Fibroblast of skin of right biceps (primary cell): ENCODE measurements at regions not wholly inside any gene's neighbourhood (a gene's known extent, or its start where the extent isn't known, plus 50 kb on each side); places are given as distances from the start of the nearest gene placed in this dataset.
"Not testable (repeated sequence)": the region's sequence is repeated elsewhere in the genome, so short reads cannot be mapped to it uniquely, and the experiment has no call there.

Experiments
- DNase-seq: peaks from one replicate; pipeline ENCODE4 v3.0.0-alpha.2; 2013

DNA sequence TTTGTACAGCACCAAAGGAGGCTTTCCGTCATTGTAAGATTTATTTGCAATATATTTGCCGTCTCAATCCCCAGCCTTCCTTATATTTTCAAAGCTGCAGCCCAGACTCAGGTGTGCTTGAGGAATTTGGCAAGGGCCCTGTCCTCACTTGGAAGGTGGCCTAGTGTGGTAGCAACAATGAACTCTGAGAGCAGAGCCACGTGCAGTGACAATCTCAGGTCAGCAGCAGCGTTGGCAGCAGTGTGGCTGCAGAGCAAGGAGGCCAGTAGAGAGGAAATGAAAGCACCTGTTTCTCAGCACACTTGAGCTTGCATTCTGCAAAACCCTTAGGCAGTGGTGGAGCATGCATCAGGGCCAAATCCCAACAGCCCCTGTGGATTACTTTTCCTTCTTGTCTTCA, 613.5 kb downstream of the RBFOX1 start:
- no peak for DNase-seq

DNA sequence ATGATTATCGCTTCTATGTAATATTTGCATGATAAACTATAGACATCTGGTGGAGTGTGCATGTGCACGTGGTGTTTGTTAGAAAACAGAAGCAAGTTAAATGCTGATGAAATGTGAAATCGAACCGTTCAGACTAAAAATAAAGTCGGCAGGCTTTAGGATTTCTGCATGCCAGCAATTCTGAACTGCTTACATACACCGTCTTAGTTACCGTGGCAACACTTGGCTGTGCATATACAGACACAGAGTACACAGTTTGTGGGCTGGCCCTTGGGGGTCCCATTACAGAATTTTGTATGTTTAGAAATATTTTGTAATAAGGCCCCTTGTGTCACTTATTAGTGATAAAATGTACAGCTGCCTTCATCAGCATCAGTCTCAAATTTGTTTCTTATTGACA, 605.5 kb downstream of the RBFOX1 start:
- DNase-seq, result no peak

DNA sequence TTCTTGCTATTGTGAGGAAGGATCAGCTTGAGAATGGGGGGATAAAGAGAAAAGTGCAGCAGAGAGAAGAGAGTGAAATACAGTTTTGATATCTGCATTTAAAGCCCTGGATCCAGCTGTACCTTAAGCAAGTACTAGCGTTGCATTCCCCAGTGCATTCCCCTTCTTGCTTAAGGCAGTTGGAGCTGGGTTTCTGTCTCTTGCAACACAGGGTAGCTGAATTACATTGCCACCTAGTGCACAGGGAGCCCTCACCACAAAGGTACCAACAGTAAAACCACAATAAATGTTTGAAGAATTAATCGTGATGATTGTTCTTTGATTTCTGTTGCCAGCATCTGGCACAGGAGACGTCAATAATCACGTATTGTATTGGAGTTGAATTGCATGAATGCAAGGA, 588.7 kb downstream of the RBFOX1 start:
- DNase-seq, result no peak

DNA sequence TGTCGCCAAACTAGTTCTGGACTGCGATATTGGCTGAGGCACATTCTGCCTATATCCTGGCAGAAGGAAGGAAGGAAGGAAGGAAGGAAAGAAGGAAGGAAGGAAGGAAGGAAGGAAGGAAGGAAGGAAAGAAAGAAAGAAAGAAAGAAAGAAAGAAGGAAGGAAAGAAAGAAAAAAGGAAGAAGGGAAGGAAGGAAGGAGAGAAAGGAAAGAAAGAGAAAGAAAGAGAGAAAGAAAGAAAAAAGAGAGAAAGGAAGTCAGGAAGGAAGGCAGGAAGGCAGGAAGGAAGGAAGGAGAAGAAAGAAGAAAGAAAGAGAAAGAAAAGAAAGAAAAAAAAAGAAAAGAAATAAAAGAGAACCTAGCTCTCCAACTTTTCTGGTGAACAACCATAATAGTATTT, 587.1 kb downstream of the RBFOX1 start:
- DNase-seq, result no peak

DNA sequence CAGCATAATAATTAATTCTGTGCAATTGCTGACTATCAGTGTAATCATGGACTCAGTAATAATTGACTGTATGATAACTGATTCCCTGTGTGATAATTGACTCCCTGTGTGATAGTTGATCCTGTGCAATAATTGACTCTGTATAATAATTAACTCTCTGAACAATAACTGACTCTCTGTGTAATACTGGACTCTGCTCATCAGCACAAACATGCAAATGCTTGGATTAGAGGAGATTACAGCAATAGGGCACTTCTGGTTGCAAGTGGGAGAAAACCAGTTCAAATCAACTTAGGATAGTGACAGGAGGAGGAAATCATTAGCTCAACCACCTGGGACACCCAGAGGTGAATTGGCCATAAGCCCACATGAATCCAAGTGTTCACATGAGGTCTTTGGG, 582.1 kb downstream of the RBFOX1 start:
- no peak for DNase-seq

DNA sequence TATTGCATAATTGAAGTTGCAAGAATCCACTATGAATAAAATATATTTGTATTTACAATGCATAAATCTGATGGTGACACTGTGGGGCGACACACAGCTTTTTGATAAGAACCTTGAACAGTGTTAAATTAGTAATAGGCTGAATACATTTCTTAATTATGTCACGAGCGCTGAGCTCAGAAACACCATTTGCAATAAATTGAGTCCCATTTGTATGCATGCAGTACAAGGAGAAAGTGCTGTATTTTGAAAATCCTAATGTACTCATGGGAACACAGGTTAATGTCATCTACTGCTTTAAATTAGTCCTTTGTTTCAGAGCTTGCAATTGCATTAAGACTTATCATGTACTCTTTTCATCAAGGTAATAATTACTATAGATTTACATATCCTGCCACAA, 579.5 kb downstream of the RBFOX1 start:
- no peak for DNase-seq

DNA sequence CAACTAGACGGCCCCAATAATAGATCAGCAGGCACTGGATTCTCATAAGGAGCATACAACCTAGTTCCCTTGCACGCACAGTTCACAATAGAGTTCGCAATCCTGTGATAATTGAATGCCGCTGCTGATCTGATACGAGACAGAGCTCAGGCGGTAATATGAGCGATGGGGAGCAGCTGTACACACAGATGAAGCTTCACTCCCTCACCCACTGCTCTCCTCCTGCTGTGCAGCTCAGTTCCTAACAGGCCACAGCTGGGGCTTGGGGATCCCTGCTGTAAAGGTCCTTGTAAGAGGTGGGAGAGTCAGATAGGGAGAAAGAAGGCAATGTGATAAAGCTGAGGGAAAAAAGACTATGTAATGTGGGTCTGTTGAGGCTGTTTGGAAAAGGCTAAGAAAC, 577.5 kb downstream of the RBFOX1 start:
- DNase-seq, result no peak

DNA sequence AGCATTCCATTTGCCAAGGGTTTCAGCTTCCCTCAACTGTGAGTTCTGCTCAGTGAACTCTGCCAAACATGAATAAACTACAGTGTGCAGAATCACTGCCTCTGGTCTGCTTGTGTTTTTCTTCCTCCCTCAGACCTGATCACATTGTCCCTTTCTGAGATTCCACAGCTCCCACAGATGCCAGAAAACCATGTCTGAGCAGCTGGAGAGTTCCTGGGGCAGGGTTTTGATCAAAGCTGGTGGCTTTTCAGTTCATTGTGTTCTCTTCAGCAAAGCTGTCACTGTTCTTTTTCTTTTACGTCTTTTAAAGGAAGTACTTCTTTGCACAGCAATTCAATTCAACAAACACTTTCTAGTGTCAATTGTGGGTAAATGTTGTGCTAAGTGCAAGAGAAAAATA, 555.8 kb downstream of the RBFOX1 start:
- no peak for DNase-seq

DNA sequence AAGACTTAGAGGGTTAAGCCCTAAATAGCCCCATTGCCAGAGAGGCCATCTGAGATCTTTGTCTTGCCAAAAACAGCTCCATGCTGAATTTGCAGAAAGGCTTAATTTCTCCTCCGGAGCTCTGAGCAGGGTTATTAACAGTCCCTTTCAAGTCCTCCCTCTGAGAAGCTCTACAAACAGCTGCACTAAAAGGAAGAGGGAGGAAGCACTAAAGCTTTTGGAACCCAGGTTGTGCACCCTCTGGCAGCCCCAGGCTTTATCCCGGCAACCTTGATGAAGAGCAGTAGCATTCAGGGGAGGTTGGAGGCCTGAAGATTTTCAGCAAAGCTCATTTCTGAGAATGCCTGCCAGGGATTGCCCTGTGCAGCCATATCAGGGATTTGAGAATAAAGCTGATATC, 554.7 kb downstream of the RBFOX1 start:
- DNase-seq, result no peak

DNA sequence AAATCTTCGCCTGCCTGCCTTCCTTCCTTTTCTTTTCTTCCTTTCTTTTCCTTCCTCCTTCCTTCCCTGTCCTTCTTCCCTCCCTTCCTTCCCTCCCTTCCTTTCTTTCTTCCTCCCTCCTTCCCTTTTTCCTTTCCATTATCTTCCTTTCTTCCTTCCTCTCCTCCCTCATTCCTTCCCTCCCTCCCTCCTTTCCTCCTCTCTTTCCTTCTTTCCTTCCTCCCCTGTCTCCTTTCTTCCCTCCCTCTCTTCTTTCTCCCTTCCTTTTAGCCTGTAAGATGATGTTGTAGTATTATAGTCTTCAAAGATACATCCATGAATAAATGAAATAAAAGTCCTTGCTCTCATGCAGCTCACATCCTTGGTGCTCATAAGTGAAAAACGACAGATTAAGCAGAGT, 539.3 kb downstream of the RBFOX1 start:
- no peak for DNase-seq

DNA sequence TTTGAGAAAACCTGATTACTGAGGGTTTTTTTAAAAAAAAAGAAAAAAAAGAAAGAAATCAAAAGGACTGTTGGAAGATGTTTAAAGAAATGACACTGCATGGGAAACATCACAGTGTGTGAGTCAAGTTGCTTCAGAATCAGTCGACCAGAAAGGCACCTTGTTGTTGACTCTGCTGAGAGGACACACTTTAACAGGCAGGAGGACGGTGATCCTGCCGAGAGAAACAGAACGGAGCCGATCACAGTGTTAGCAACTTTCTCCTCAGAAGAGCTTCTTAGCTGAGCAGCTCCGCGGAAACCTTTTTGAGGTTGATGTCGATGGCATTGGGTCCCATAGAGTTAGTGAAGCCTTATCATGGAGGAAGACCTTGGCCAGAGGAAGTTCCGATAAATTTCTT, 538.7 kb downstream of the RBFOX1 start:
- no peak for DNase-seq

DNA sequence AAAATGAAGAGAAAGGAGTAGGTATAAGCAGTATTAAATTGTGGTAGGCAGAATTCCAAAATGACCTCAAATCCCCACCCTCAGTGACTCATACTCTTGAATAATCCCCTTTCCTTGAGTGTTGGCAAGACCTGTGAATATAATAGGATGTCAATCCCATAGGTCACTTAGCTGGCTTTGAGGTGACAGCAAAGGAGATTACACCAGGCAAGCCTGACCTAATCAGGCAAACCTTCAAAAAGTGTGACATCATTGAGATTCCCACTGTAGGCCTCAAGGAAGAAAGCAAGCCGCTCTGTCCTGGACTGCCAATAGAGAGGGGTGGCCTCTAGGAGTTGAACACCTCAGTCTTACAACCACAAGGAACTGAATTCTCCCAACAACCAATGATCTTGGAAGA, 535.2 kb downstream of the RBFOX1 start:
- DNase-seq, result no peak

DNA sequence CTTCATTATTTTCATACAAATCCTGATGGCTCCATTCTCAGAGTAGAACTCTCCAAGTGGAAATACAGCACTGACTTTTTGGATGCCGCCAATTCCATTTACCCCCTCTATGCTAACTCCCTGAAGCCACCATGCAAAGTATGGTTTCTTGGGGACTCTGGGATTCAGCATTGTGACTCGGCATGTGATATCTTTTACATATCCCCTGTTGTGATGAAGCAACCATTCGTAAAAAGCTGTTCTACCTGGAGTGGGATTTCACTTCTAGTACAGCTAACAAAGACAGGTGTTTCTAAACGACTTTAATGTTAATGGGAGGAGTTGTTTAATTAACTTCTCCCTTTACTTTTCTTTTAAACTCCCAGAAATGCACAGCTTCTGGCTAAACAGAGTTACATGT, 533.5 kb downstream of the RBFOX1 start:
- DNase-seq, result no peak

DNA sequence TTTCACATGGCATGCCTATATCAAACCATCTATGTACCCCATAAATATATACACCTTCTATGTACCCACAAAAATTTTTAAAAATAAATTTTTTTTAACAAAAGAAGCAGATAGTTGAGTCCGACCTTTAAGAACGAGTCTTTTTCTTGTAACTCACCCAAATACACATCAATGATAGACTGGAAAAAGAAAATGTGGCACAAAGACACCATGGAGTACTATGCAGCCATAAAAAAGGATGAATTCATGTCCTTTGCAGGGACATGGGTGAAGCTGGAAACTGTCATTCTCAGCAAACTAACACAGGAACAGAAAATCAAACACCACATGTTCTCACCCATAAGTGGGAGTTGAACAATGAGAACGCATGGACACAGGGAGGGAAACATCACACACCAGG, 532.7 kb downstream of the RBFOX1 start:
- not testable (repeated sequence) for DNase-seq

DNA sequence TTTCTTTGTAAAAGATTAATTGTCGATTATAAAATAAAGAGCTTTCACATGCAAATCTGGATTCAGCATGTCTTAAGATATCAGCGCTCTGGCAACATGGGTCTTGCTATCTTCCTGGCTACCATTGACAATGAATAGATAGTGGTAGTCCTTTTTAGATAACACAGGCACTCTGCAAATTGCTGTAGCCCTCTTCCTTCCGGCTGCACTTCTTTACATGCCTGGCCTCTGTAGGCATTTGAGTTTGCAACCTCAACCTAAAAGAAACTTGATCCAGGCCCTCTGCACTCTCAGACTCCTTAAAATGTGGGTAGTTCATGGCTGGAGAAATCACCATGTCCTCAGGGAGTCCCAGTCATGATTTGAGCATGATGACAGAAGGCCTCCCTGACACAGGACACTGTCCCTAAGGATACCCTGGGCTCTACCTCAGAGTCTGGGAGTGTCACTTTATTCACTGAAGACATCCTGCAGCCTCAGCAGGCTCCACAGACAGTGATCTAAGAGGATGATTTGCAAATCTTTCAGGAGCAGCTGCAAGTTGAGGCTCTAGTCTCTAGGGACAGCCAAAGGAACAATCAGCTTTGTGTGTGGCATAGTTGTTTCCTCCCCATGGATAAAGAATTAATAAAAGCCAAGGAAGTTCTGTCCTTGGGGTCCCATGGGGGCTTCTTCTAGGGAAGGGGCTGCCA, 529.4 kb downstream of the RBFOX1 start:
- no peak for DNase-seq

DNA sequence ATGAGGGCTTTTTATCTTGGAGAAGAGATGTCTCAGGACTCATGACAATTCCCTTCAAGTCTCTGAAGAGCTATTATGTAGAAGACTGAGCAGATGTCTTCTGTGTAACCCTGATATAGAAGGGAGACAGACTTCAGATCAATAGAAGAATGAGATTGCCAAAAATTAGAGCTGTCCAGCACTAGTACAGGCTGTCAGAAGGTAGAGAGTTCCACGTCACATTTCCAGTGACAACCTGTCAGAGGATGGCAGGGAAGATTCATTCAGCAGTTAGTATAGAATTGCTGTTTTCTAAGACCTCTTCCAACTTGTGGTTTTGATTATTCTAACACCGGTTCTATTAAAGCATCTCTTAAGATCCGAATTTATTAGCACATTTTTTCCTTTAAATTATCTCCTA, 520.6 kb downstream of the RBFOX1 start:
- DNase-seq, result no peak

DNA sequence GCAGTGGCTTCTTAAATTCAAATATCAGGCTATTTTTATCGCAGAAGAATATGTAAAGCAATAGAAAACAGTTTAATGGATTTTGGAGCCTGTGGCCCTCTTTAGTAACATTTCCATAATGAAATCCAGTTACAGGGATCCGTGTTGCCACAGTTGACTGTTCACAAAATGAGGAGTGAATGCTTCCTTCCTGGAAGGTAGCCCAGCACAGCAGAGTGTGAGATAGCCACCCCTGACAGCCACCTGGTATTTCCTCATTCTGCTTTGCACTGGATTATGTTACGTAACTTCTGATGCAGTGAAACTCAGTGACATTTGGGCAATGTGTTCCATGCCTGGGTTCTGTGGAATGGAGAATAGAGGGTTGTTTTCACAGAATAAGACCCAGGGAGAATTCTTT, 517.2 kb downstream of the RBFOX1 start:
- no peak for DNase-seq

DNA sequence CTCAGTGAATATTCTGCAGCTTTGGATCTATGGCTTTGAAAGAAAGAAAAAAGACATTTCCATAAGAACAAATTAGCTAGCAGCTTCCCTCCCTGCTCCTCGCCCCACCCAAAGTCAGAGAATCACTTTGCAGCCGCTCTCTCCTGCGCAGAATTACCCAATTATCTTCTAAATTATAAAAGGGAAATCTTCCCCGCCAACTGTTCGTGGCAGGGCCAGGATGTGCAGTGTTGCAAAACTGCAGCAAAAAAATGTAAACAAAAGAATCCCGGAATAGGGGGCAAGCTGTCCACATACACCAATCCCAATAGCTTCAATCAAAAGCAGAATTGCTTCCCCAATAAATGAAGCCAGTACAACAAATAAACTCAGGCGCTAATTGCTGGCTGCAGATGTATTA, 510.6 kb downstream of the RBFOX1 start:
- DNase-seq, result no peak

DNA sequence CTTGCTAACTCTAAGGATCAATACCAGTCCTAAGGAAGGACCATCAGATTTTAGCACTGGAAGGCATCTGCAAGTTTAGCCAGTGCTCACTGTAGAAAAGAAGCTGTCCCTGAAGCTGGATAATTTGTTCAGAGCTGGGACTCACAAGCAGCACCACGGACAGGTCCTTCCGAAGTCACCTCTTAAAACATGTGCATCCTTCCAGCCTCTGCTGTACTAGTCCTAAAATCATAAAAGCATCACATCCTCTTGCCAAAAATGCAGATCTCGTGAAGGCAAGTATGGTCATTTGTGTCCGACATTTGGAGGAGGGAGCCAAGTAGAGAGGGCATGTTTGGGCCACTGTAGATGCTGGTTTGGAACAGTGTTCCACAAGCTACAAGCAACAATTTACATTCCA, 506.9 kb downstream of the RBFOX1 start:
- no peak for DNase-seq

DNA sequence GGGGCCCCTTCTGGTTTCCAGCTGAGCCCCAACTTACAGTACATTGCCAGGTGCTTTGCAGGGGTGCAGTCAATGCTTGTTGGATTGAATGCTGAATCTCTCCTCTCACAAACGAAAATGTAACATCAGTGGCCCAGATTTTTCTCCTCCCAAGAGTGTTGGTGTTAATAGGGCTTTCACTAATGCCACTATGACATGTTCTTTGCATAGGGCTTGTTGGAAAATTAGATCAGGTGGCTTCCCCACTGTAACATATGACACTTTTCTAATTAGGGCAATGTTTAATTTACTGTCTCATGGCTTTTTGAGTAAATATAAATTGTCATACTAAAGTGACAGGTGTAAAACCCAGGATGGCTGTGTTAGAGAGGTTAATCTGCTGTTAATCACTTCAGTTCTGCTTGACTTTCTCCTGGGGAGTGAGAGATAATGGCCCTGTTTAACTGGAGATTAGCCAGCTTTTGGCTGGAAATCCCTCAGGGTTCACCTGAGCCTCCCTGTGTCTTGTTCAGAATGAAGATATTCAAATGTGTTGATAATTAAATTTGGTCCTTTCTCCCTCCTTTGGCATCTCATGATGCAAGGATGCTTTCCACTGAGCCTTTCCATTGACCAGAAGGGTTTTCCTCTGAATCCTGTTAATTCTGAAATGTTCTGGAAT, 502.3 kb downstream of the RBFOX1 start:
- no peak for DNase-seq

DNA sequence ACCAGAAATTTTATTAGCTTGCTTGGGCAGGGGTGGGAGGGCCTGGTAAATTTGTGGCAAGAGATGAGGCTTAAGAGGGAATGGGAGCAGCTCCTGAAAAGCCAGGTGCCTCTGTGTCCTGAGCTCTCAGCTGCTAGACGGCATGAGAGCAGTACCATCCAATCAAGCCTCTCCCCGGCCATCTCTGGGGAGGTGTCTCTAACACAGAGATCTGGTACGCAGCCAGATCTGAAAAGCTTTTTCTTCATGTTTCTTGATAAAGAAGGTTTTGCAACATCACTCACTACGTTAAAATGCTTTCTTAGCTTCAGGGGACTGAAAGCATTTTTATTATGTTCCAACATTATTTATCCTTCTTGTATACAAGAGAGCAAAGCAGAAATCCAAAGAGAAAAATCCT, 488.2 kb downstream of the RBFOX1 start:
- no peak for DNase-seq

DNA sequence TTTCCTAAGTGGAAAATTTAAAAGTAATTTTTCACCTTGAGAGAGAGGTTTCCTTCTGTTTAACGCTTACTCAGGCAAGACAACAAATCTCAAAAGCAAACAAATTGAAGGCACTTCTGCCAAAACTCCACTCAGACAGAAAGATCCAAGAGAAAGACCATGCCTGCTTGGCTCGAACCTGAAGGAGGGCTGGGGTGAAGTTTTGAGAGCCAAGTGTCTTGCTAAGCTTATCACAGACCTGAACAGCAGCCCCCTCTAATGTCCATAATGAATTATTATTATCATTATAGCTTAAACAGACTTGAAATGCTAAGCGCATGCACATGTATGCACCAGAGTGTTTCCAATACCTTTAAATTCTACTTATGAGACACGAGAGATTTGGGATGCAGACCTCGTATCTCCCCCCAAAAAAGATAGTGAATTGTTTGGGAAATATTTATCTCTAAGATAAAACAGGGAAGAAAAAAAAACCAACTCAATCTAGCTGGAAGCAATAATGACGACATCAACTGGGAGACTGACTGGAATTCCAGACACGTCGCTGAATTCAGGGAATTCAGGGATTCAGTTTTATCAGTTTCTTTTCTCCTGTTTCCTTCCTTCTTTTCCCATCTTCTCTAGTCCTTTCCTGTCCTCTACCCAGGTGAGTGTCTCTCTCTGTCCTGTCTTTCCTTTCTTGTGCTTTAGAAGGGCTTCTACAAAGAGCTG, 473.2 kb downstream of the RBFOX1 start:
- no peak for DNase-seq

DNA sequence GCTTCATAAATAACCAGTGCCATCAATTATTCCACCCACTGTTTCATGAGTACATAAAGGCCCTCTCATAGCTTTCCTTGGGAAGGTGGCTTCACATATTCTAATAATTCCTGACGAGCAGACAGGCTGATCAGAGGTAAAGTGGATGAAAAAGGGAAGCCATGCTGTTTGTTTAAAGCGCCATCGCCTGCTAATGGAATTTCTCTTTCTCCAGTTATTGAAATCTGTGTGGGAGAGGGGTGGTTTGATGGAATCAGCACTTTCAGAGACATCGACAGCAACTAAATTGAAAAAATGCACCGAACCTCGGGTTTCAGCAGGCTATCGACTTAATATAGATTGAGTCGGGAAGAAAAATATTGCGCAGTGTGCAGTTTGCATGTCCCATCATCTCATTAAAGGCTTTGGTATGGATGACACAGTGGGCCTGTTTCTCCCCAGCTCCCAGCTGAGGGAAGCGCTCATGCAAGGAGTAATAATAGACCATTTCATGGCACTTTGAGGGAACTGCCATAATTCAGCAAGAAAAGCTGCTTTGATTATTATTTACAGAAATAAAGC, 472.1 kb downstream of the RBFOX1 start:
- DNase-seq, result no peak

DNA sequence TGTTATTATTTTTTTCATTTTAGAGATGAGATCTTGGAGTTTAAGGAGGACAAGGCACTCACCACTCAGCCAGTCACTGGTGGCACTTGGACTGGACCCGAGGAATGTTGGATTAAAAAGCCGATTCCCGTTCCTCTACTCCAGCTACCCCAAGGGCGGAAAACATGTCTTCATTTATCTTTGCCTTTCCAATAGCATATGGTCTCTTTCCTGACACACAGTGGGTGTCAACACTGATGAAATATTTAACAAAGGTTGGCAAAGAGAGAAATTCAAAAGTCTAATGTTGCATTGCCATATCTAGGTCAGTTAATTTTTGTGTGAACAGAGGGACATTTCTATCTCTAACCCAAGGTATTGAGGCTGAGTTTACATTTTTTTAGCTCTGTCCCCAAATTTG, 459.7 kb downstream of the RBFOX1 start:
- no peak for DNase-seq
